Karpas-422 (cell line): ENCODE measurements at regions not wholly inside any gene's neighbourhood (a gene's known extent, or its start where the extent isn't known, plus 50 kb on each side); places are given as distances from the start of the nearest gene placed in this dataset.
"Not testable (repeated sequence)": the region's sequence is repeated elsewhere in the genome, so short reads cannot be mapped to it uniquely, and the experiment has no call there.

Experiments
- DNase-seq: peaks from one replicate; pipeline ENCODE4 v3.0.0-alpha.2; 2015
- H2AFZ ChIP-seq: fragments of 200-600 bp; sonication (generic); 2 replicates; pipeline ENCODE4 v1.6.1; 2014; ENCODE audit warnings: antibody characterized with exemption, low read length, mixed read lengths
- H3K27ac ChIP-seq: fragments of 200-600 bp; sonication (generic); 2 replicates; pipeline ENCODE4 v1.5.1; 2014; ENCODE audit warnings: mild to moderate bottlenecking, low read length, moderate library complexity
- H3K27me3 ChIP-seq: fragments of 200-600 bp; sonication (generic); 2 replicates; pipeline ENCODE4 v1.6.1; 2014; ENCODE audit warnings: low read length, mixed read lengths
- H3K36me3 ChIP-seq: fragments of 200-600 bp; sonication (generic); 2 replicates; pipeline ENCODE4 v1.6.1; 2014; ENCODE audit warnings: low read length, mixed read lengths; ENCODE audit not compliant: insufficient read depth
- H3K4me1 ChIP-seq: fragments of 200-600 bp; sonication (generic); 2 replicates; pipeline ENCODE4 v1.6.1; 2014; ENCODE audit warnings: mild to moderate bottlenecking, low read length, mixed read lengths
- H3K4me2 ChIP-seq: fragments of 200-600 bp; sonication (generic); 2 replicates; pipeline ENCODE4 v1.6.1; 2014; ENCODE audit warnings: low read length, low read depth, mild to moderate bottlenecking; ENCODE audit not compliant: poor library complexity, severe bottlenecking
- H3K4me3 ChIP-seq: fragments of 200-600 bp; sonication (generic); 2 replicates; pipeline ENCODE4 v1.5.1; 2014; ENCODE audit warnings: mild to moderate bottlenecking, antibody characterized with exemption, low read length, mixed read lengths
- H3K79me2 ChIP-seq: fragments of 200-600 bp; sonication (generic); 2 replicates; pipeline ENCODE4 v1.6.1; 2014; ENCODE audit warnings: mild to moderate bottlenecking, low read length, mixed read lengths
- H3K9ac ChIP-seq: fragments of 200-600 bp; sonication (generic); 2 replicates; pipeline ENCODE4 v1.6.0; 2014; ENCODE audit warnings: low read length
- H3K9me2 ChIP-seq: fragments of 200-600 bp; sonication (generic), shearing (Covaris generic); replicated peaks from 2 replicates; pipeline ENCODE4 v1.6.0; 2014; ENCODE audit warnings: mild to moderate bottlenecking, low read length, moderate library complexity; ENCODE audit not compliant: insufficient read depth
- H3K9me3 ChIP-seq: fragments of 300-700, 200-600 bp; sonication (generic); 2 replicates; pipeline ENCODE4 v1.6.1; 2014; ENCODE audit warnings: low read length, mixed read lengths
- H4K20me1 ChIP-seq: fragments of 200-600 bp; sonication (generic); 2 replicates; pipeline ENCODE4 v1.6.1; 2014; ENCODE audit warnings: mild to moderate bottlenecking, antibody characterized with exemption, low read length, low read depth; ENCODE audit not compliant: insufficient read depth

DNA sequence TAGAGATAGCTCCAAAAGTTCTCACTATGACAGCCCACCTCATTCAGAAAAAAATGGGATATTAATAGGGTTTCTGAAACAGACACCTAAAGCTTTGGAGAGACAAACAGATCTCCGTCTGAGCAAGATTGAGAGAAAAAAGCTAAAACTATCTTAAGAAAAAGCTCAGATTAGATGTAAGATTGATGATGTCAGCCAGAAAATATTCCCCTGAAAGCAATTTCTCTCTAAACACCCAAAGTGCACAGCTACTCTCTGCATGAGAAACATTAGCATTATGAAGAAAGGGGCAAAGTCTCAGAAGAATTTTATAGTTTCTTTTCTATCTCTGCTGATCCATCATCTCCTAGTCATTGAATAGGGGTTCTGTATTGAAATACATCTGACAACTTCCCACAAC lies 148.9 kb downstream of the ZNF737 start:
- Histone ChIP-seq H3K36me3 (peaks cover 32% of the 10 kb centered on the region), H3K9me3 (peaks cover 2% of the 10 kb centered on the region; the same call in 1 of the 2 replicates), H3K4me1 (no peaks in the 10 kb centered on the region), H3K4me3 (no peak overlapping the region), H3K27me3 (no peaks in the 10 kb centered on the region), H3K79me2 (peaks cover 62% of the 10 kb centered on the region), H3K9ac (no peak overlapping the region), H3K27ac (no peak overlapping the region), H4K20me1 (no peaks in the 10 kb centered on the region), H3K4me2 (no peak overlapping the region), H3K9me2 (no peaks in the 10 kb centered on the region), H2AFZ (no peak overlapping the region)
- no peak for DNase-seq

DNA sequence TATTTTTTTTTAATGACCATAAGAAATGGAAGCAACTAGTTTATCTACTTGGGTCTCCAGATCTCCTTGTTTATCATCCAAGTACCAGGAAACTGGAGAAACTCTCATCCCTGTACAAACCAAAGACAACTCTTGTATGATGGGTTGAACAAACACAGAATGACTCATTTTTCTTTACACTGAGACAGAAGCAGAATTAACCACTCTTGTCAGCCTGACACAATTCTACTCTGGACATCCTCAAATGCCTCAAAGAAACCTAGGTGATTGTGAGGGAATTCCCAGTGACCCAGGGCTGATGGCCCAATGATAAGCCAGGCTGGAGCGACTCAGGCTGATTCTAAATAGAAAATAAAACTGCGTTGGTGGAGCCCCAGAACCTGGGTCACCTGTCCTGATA lies 151.5 kb downstream of the ZNF737 start:
- Histone ChIP-seq H3K4me3 (no peak overlapping the region), H3K4me1 (no peaks in the 10 kb centered on the region), H3K9me3 (peaks cover 5% of the 10 kb centered on the region), H3K36me3 (peaks cover 42% of the 10 kb centered on the region), H3K4me2 (no peak overlapping the region), H3K9ac (no peak overlapping the region), H3K9me2 (no peaks in the 10 kb centered on the region), H2AFZ (no peak overlapping the region), H3K27ac (no peak overlapping the region), H3K79me2 (peaks cover 50% of the 10 kb centered on the region), H3K27me3 (no peaks in the 10 kb centered on the region), H4K20me1 (no peaks in the 10 kb centered on the region)
- DNase-seq = no peak

GRCh38 chr19:20413705-20414104 lies 151.9 kb downstream of the ZNF737 start:
- Histone ChIP-seq H2AFZ (no peak overlapping the region), H3K9me2 (no peaks in the 10 kb centered on the region), H3K4me1 (no peaks in the 10 kb centered on the region), H3K4me3 (no peak overlapping the region), H3K79me2 (peaks cover 49% of the 10 kb centered on the region), H3K36me3 (peaks cover 44% of the 10 kb centered on the region), H3K4me2 (no peak overlapping the region), H3K27ac (no peak overlapping the region), H3K9ac (no peak overlapping the region), H3K27me3 (no peaks in the 10 kb centered on the region), H4K20me1 (no peaks in the 10 kb centered on the region), H3K9me3 (peaks cover 5% of the 10 kb centered on the region)
- DNase-seq = no peak

DNA sequence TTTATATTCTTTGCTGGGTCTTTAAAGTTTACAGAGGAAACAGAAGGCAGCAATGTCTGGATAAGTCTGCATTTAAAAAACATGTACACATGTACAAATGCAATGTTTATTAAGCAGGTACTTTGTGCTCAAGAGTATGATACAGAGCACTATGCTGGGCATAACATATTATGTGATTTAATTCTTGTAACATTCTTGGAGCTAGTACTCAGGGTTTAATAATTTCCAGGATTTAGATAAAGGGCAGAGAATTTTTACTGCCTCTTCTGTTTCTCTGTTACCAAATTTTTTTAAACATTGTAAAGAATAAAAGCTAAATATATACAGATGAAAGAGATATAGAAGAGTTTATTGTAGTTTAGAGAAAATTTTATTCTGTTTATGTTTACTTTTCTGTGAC lies 152.7 kb downstream of the ZNF737 start:
- H4K20me1 ChIP-seq = no peaks in the 10 kb centered on the region
- H3K36me3 ChIP-seq = peaks cover 51% of the 10 kb centered on the region
- no peaks in the 10 kb centered on the region for H3K27me3 ChIP-seq
- H3K9me3 ChIP-seq = peaks cover 7% of the 10 kb centered on the region
- no peak overlapping the region for H3K9ac ChIP-seq
- peaks cover 41% of the 10 kb centered on the region for H3K79me2 ChIP-seq
- no peak for DNase-seq
- H3K4me3 ChIP-seq = no peak overlapping the region
- no peaks in the 10 kb centered on the region for H3K4me1 ChIP-seq
- no peak overlapping the region for H3K4me2 ChIP-seq
- no peaks in the 10 kb centered on the region for H3K9me2 ChIP-seq
- H3K27ac ChIP-seq = no peak overlapping the region
- H2AFZ ChIP-seq = no peak overlapping the region

- H3K27me3 ChIP-seq = no peaks in the 10 kb centered on the region
- no peak overlapping the region for H3K4me2 ChIP-seq
- no peak overlapping the region for H3K27ac ChIP-seq
- H3K9ac ChIP-seq = no peak overlapping the region
- no peak overlapping the region for H3K4me3 ChIP-seq
- H3K4me1 ChIP-seq = no peaks in the 10 kb centered on the region
- peaks cover 16% of the 10 kb centered on the region for H3K36me3 ChIP-seq
- H2AFZ ChIP-seq = no peak overlapping the region
- no peaks in the 10 kb centered on the region for H3K9me2 ChIP-seq
- H4K20me1 ChIP-seq = no peaks in the 10 kb centered on the region
- DNase-seq = no peak
- peaks cover 38% of the 10 kb centered on the region for H3K9me3 ChIP-seq
- no peaks in the 10 kb centered on the region for H3K79me2 ChIP-seq
These were observed 168.3 kb downstream of the ZNF737 start for GRCh38 chr19:20397292-20397691.

- peaks cover 5% of the 10 kb centered on the region; the same call in 1 of the 2 replicates for H3K9me3 ChIP-seq
- H3K9me2 ChIP-seq = no peaks in the 10 kb centered on the region
These were observed 176.8 kb downstream of the ZNF737 start for GRCh38 chr19:20388706-20389225.

DNA sequence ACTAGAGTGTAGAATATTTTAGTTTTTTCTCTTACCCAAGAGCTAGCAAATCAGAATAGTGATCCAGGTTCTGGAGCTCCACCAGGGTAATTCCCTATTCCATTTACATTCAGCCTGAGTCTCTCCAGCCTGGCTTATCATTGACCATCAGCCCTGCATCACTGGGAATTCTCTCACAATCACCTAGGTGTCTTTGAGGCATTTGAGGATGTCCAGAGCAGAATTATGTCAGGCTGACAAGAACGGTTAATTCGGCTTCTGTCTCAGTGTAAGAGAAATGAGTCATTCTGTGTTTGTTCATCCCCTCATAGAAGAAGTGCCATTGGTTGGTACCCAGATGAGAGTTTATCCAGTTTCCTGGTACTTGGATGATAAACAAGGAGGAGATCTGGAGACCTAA lies 180.5 kb downstream of the ZNF737 start:
- Histone ChIP-seq H2AFZ (no peak overlapping the region), H3K4me1 (no peaks in the 10 kb centered on the region), H4K20me1 (no peaks in the 10 kb centered on the region), H3K4me3 (no peak overlapping the region), H3K9me3 (no peaks in the 10 kb centered on the region), H3K27me3 (no peaks in the 10 kb centered on the region), H3K79me2 (no peaks in the 10 kb centered on the region), H3K4me2 (no peak overlapping the region), H3K27ac (no peak overlapping the region), H3K9ac (no peak overlapping the region), H3K9me2 (no peaks in the 10 kb centered on the region), H3K36me3 (no peaks in the 10 kb centered on the region)
- no peak for DNase-seq

More at GRCh38 chr19:20388706-20389225, 176.8 kb downstream of the ZNF737 start:
- no peaks in the 10 kb centered on the region for H3K79me2 ChIP-seq
- no peaks in the 10 kb centered on the region for H3K36me3 ChIP-seq
- no peak overlapping the region for H3K9ac ChIP-seq
- H3K27ac ChIP-seq = no peak overlapping the region
- no peak overlapping the region for H3K4me2 ChIP-seq
- no peak for DNase-seq
- H4K20me1 ChIP-seq = no peaks in the 10 kb centered on the region
- no peaks in the 10 kb centered on the region for H3K4me1 ChIP-seq
- no peak overlapping the region for H3K4me3 ChIP-seq
- H2AFZ ChIP-seq = no peak overlapping the region
- no peaks in the 10 kb centered on the region for H3K27me3 ChIP-seq

GRCh38 chr19:20371911-20372310 lies 193.7 kb downstream of the ZNF737 start:
- no peaks in the 10 kb centered on the region for H3K4me1 ChIP-seq
- no peaks in the 10 kb centered on the region; the same call in 1 of the 2 replicates for H3K9me3 ChIP-seq
- H3K4me3 ChIP-seq = no peak overlapping the region
- H4K20me1 ChIP-seq = no peaks in the 10 kb centered on the region
- H3K4me2 ChIP-seq = no peak overlapping the region
- no peak overlapping the region for H2AFZ ChIP-seq
- no peaks in the 10 kb centered on the region for H3K27me3 ChIP-seq
- H3K36me3 ChIP-seq = no peaks in the 10 kb centered on the region
- H3K9me2 ChIP-seq = no peaks in the 10 kb centered on the region
- no peak for DNase-seq
- no peak overlapping the region for H3K9ac ChIP-seq
- H3K27ac ChIP-seq = no peak overlapping the region
- no peaks in the 10 kb centered on the region for H3K79me2 ChIP-seq

GRCh38 chr19:20371304-20371703 lies 194.3 kb downstream of the ZNF737 start:
- H3K9me3 ChIP-seq, H3K9ac ChIP-seq, H3K9me2 ChIP-seq, H3K4me3 ChIP-seq, H3K27ac ChIP-seq, H3K36me3 ChIP-seq, H3K4me2 ChIP-seq, H2AFZ ChIP-seq, H4K20me1 ChIP-seq, H3K79me2 ChIP-seq, DNase-seq, H3K27me3 ChIP-seq, H3K4me1 ChIP-seq: not testable (repeated sequence)
